ENCODE measurements at regions not wholly inside any gene's neighbourhood (a gene's known extent, or its start where the extent isn't known, plus 50 kb on each side); places are given as distances from the start of the nearest gene placed in this dataset.

DNA sequence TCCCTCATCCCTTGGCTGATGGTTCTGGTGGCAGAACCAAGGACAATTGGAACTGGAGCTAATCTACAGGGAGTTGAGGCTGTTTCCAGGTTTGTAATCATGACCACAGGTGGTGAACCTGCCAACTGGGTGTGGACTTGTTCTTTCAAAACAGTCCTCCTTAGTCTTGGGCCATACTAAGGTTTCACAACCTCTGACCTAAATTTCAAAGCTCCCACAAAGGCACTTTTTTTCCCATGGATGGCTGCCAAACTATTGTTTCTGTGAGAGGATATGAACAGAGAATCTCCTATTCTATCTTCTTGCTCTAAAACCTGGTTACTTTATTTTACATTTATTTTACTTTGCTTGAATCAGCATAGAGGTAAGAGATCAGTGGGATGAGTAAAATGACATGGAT is 106.5 kb upstream of the IZUMO3 start:
- TF ChIP-seq GATA1 (IDR thresholded peaks at IDR 0.05; ENCODE audit: low read depth, low read length) (no peak), POLR2A (IDR thresholded peaks at IDR 0.05; ENCODE audit: low read length) (no peak)
